Endothelial cell of umbilical vein (primary cell): ENCODE measurements at regions not wholly inside any gene's neighbourhood (a gene's known extent, or its start where the extent isn't known, plus 50 kb on each side); places are given as distances from the start of the nearest gene placed in this dataset.

ENCODE experiments used
- CTCF ChIP-seq, 2 donors: IDR thresholded peaks; 1 replicate in 1 of 2; 2 replicates in 1 of 2; pipeline ENCODE4 v1.5.1; 2011; ENCODE audit warnings: low read length in 2 of 2, mild to moderate bottlenecking in 2 of 2, moderate library complexity in 2 of 2, control low read depth in 1 of 2, inconsistent platforms in 1 of 2, low read depth in 1 of 2; ENCODE audit not compliant: insufficient read depth in 1 of 2; ENCODE audit errors: extremely low read depth in 1 of 2
- EZH2 ChIP-seq: IDR thresholded peaks from 2 replicates; pipeline ENCODE4 v1.6.1; 2012; ENCODE audit warnings: borderline replicate concordance, low read depth, mild to moderate bottlenecking, moderate library complexity, low read length, inconsistent platforms; ENCODE audit not compliant: severe bottlenecking

GRCh38 chr5:71903808-71904207, 184.7 kb downstream of the CARTPT start:
- TF ChIP-seq CTCF (IDR thresholded peaks at IDR 0.05; ENCODE audit: extremely low read depth in 1 of 2, insufficient read depth in 1 of 2, low read depth in 1 of 2, low read length in 2 of 2), result no peak
- TF ChIP-seq EZH2, result no peak
